ENCODE measurements at regions not wholly inside any gene's neighbourhood (a gene's known extent, or its start where the extent isn't known, plus 50 kb on each side); places are given as distances from the start of the nearest gene placed in this dataset.
"Not testable (repeated sequence)": the region's sequence is repeated elsewhere in the genome, so short reads cannot be mapped to it uniquely, and the experiment has no call there.

GRCh38 chr2:65625982-65626381 lies 193.6 kb upstream of the SPRED2 start:
- DNase-seq (ENCODE audit: low spot score) = no peak
- intact Hi-C loops (cut with DNase I) = no loop called here

DNA sequence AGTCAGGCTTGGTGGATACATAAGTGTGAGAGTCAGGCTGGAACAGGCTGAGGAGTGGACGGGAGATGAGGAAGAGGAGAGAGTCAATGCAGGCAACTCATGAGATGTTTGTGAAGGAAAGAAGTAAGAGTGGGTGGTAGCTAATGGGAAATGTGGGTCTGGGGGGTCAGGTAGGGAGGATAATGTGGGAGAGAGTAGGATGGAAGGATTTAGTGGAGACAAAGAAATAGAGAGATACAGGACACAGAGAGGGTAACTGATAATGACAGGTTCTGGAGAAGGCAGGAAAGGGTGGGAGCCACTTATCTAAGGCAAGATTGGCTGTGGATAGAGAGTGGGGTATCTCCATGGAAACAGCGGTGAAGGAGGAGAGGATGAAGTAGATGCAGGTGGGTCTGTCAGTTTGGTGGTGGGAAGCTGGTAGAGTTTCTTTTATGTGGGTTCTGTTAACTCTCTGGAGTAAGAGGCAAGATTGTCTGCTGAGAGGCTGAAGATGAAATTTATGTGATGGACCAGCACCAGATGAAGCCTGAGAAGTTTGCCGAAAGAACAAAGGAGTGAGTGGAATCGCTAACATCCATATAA lies 190.6 kb upstream of the SPRED2 start:
- no peak for DNase-seq (ENCODE audit: low spot score)
- intact Hi-C loops (cut with DNase I) = no loop called here

DNA sequence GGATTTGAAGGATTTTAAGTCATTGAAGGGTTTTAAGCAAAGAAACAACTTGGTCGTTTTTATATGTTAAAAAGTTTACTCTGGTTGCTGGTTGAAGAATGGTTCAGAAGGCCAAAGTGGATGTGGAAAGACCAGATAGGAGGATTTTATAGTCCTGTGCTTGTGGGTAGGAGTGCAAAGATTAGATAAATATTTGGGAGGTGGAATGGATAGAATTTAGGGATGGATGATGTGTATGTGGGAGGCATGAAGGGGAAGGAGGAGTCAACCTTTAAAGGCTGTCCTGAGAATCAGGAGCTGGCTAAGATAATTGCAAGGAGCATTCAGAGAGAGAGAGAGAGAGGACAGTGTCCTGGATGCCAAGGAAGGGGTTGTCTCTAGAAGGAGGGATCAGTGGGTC lies 190.1 kb upstream of the SPRED2 start:
- intact Hi-C loops (cut with DNase I) = no loop called here
- DNase-seq (ENCODE audit: low spot score) = no peak

- intact Hi-C loops (cut with DNase I) = no loop called here
- DNase-seq (ENCODE audit: low spot score) = no peak
Measured at GRCh38 chr2:65620524-65620923, 188.1 kb upstream of the SPRED2 start.

DNA sequence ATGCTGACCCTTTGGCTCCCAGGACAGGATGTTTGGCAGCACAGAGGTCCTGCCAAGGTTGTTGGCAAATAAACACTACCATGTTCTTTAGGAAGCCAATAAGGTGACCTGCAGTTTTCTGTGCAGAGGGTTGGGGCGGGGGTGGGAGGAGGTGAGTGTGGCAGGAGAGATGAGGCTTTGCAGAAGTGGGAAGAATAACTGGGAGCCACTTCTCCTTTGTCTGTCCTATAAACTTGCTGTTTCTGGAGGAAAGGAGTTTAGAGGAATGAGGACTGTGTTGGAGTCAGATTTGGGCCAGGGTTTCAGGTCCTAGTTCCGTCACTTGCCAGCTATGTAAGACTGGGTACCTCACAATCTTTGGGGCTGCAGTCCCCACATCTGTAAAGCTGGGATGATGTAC lies 187.6 kb upstream of the SPRED2 start:
- intact Hi-C loops (cut with DNase I) = no loop called here
- no peak for DNase-seq (ENCODE audit: low spot score)

DNA sequence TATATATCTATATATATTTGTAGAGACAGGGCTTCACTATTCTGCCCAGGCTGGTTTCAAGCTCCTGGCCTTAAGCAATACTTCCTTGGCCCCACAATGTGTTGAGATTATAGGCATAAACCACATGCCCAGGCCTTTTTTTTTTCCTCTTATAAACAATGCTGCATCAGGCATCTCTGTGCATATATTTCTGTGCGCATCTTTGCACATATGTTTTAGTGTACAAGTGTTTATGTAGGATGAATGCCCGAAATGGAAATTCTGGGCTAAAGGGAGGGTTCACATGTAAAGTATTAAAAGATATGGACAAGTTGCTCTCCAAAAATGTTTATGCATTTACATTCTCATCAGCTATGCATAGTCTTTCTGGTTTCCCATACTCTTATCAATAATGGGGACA lies 183.2 kb upstream of the SPRED2 start:
- DNase-seq (ENCODE audit: low spot score) = no peak

DNA sequence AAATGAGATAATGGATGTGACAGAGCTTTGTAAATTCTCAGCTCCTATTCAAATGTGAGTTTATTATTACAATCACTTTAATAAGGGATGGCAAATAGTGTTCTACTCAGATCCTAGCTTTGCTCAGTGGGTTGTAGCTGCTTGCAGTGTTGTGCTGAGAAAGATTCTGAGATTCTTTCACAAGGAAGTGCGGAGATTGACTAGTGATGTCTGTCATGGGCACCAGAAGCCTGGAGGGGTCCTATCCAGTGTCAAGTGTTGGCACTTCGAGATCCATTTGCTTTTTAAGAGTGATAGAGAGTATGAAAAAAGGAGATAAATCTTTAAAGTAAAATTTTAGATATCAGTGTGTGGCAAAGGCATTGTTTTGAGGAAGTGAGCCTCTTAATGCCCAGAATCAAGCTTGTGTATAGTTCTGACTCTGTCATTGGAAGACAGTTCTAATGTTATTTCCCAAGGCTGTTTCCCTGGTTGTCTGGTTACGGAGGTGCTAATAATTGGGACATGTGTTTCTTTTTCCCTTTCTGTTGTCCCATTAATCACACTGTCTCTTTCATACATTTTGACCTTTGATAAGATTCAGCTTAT lies 181.7 kb upstream of the SPRED2 start:
- DNase-seq (ENCODE audit: low spot score) = no peak
- intact Hi-C loops (cut with DNase I) = no loop called here

More for the DNA sequence above, 183.2 kb upstream of the SPRED2 start:
- intact Hi-C loops (cut with DNase I) = no loop called here

DNA sequence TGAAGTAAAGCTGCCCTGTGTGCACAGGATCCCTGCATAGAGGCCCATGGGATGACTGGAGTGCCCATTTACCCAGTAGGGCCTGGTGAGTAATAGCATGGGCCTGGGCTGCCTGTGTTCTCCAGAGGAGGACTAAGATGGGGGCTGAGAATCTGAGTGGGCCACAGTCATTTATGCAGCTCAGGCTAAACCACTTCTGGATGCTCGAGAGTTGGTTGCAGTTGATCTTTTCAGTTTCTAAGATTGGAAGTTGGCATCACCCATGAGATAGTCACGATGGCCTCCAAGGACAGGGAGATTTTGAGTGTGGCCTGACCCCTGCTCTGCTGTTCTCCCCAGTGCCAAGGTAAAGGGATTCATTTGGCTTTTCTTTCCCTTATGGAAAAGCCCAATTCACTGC lies 179.1 kb upstream of the SPRED2 start:
- intact Hi-C loops (cut with DNase I) = no loop called here
- no peak for DNase-seq (ENCODE audit: low spot score)

GRCh38 chr2:65608916-65609315 lies 176.5 kb upstream of the SPRED2 start:
- intact Hi-C loops (cut with DNase I) = no loop called here
- no peak for DNase-seq (ENCODE audit: low spot score)

DNA sequence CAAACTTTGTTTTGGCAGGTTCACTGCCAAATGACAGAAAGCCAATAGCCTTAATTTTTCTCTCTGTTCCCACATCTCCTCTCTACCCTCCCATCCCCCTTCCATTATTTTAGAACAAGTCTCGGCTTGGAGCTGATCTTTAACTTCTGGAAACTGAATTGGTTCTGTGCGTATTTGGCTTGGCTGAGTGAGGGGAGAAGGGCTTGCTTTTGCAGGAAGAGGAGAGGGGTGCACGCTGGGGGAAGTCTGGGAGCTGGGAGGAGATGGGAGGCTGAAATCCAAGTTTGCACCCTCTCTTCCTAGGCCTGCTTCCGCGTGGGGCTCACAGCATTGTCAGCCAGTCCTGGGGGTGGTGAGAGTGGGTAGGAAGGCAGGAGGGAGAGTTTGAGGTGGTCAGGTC lies 176.1 kb upstream of the SPRED2 start:
- no peak for DNase-seq (ENCODE audit: low spot score)
- intact Hi-C loops (cut with DNase I) = no loop called here

DNA sequence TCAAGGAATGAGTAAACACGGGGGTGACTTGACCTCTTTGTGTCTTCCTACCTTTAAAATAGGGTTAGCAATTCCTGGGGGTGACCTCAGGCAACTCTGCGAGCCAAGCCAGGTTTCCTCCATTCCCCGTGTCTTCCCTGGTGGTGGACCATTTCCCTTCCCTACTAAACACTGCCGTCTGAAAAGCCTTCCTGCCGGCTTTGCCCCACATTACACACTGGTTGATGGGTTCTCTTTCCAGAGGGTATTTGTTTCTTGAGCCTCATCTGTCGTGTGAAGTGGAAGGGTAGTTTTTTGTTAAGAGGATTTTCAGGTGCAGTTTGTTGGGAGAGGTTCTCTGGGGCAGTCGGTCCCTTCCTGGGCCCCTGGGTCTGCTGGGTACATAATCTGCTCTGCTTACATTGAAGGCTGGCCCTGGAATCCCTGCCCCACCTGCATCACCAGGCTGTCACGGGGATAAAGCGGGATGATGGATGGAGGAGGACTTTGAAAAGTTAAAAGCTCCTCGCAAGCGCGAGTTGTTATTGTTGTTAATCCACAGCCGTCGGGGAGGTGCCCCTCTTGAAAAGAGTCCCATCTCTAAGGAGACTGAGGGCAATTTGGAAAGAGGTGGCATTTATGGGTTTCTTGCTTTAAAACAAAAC lies 175.4 kb upstream of the SPRED2 start:
- intact Hi-C loops (cut with DNase I) = no loop called here
- no peak for DNase-seq (ENCODE audit: low spot score)

GRCh38 chr2:65605743-65606058 lies 173.3 kb upstream of the SPRED2 start:
- intact Hi-C loops (cut with DNase I) = no loop called here
- DNase-seq (ENCODE audit: low spot score) = no peak

GRCh38 chr2:65605058-65605742 lies 172.8 kb upstream of the SPRED2 start:
- intact Hi-C loops (cut with DNase I) = no loop called here
- no peak for DNase-seq (ENCODE audit: low spot score)

GRCh38 chr2:65604246-65604645 lies 171.8 kb upstream of the SPRED2 start:
- no peak for DNase-seq (ENCODE audit: low spot score)
- intact Hi-C loops (cut with DNase I) = no loop called here

DNA sequence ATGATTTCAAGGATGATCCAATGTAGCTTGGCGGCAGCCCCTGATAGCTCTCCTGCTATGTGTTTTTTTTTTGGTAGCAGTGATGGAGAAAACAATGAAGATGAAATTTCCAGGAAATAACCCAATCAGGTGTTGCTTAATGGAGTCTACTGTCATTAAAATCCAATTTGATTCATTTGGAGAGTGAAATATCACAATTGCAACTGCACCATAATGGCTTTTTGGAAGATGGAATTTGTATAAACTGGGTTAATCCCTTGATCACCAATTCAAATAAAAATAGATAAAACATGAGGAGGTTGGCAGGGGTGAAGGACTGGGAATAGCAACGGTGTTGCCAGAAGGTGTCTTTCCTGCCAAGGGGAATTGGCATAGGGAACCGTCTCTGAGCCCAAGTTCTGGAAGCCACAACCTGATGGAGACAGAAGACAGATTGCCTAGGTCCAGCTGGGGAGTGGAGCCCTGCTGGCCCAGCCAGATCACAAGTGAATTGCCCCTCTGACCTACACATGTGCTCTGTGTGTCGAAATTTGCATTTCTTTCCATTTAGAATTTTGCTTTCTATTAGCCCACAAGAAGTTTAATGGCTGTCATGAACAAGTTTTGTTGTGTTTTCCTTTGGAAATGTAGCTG lies 170.3 kb upstream of the SPRED2 start:
- DNase-seq (ENCODE audit: low spot score) = no peak
- intact Hi-C loops (cut with DNase I) = no loop called here

GRCh38 chr2:65600871-65601270 lies 168.5 kb upstream of the SPRED2 start:
- DNase-seq (ENCODE audit: low spot score); intact Hi-C loops (cut with DNase I): not testable (repeated sequence)

DNA sequence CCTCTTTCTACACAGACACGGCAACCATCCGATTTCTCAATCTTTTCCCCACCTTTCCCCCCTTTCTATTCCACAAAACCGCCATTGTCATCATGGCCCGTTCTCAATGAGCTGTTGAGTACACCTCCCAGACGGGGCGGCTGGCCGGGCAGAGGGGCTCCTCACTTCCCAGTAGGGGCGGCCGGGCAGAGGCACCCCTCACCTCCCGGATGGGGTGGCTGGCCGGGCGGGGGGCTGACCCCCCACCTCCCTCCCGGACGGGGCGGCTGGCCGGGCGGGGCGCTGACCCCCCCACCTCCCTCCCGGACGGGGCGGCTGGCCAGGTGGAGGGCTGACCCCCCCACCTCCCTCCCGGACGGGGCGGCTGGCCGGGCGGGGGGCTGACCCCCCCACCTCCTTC lies 168.0 kb upstream of the SPRED2 start:
- intact Hi-C loops (cut with DNase I) = not testable (repeated sequence)

GRCh38 chr2:65599693-65600092 lies 167.3 kb upstream of the SPRED2 start:
- no peak for DNase-seq (ENCODE audit: low spot score)
- intact Hi-C loops (cut with DNase I) = no loop called here

More for the DNA sequence above, 168.0 kb upstream of the SPRED2 start:
- not testable (repeated sequence) for DNase-seq (ENCODE audit: low spot score)

DNA sequence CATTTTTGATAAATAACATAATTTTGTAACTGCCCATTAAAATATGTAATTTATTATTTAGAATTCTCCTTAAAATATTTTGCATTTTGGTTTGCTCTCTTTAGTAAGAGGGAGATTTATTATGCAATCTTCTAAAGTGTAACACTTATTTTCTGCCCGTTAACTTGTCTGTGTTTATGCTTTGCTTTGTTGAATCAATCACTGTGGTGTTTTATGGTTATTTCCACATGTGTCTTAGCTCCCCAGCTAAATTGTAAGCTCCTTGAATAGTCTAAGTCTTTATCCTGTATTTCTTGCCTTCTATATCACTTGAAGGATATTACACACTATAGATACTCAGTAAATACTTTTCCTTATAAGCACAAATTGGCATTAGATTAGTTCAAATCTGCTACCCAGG lies 166.6 kb upstream of the SPRED2 start:
- DNase-seq (ENCODE audit: low spot score) = no peak
- intact Hi-C loops (cut with DNase I) = no loop called here

- no peak for DNase-seq (ENCODE audit: low spot score)
- intact Hi-C loops (cut with DNase I) = no loop called here
Measured at GRCh38 chr2:65598264-65598663, 165.9 kb upstream of the SPRED2 start.
